Ovary (tissue), 7 donors: ENCODE measurements at regions not wholly inside any gene's neighbourhood (a gene's known extent, or its start where the extent isn't known, plus 50 kb on each side); places are given as distances from the start of the nearest gene placed in this dataset.

Experiments
- DNase-seq, 5 donors: peaks; one replicate each; pipeline ENCODE4 v3.0.0-alpha.2; 2019 to 2020
- H3K27ac ChIP-seq, 2 donors: fragments of 200-600 bp; one replicate each; pipeline versions ENCODE4 v1.5.1 to v1.8.0; 2019 to 2022
- H3K27me3 ChIP-seq: fragments of 200-600 bp; one replicate; pipeline ENCODE4 v1.8.0; 2022
- H3K36me3 ChIP-seq: fragments of 200-600 bp; sonication (generic); one replicate; pipeline ENCODE4 v1.5.1; 2019
- H3K4me1 ChIP-seq: one replicate; pipeline ENCODE4 v1.8.1; 2013; ENCODE audit warnings: mild to moderate bottlenecking, moderate library complexity; ENCODE audit not compliant: insufficient read depth
- H3K4me3 ChIP-seq: fragments of 200-600 bp; sonication (generic); one replicate; pipeline ENCODE4 v1.5.1; 2017
- H3K9me3 ChIP-seq, 2 donors: fragments of 200-600 bp in 1 of 2; sonication (generic) in 1 of 2; one replicate each; pipeline versions ENCODE4 v1.5.1 to v1.8.1; 2013 to 2019; ENCODE audit warnings: mild to moderate bottlenecking in 1 of 2, moderate library complexity in 1 of 2
- EP300 ChIP-seq: sonication (generic); formaldehyde crosslinking; IDR thresholded peaks from one replicate; pipeline ENCODE4 v1.6.1; 2017; ENCODE audit warnings: antibody characterized with exemption
- POLR2A ChIP-seq: fragments of 450-650 bp; IDR thresholded peaks from one replicate; pipeline ENCODE4 v1.6.1; 2017; ENCODE audit warnings: antibody characterized with exemption, mild to moderate bottlenecking, moderate library complexity
- WGBS, 3 donors: extraction: QIAGEN DNeasy Blood & Tissue Kit in 1 of 3; methylation state at CpG; one replicate each; pipeline versions ENCODE4 v1.1.5 to v1.1.7; 2013 to 2017; 5-methylcytosine and 5-hydroxymethylcytosine counted together
- intact Hi-C, 4 donors: fragments of 100-400 bp; cut with DNase I; formaldehyde crosslinking; loops; one replicate each; pipeline versions ENCODE4 v1.11.0 to v1.15.1; 2022 to 2023
- TF ChIP-seq, protein P1 (sequence below), 3 donors: fragments of 450-650 bp in 2 of 3; fragments of 200-600 bp in 1 of 3; IDR thresholded peaks; one replicate each; pipeline versions ENCODE4 v1.5.1 to v1.8.0; 2016 to 2022; ENCODE audit warnings: antibody characterized with exemption in 3 of 3, mild to moderate bottlenecking in 1 of 3
- donor health status: DM: no; HTN: no; CAD: no; lungs with moderate emphysema.
- donor health status: DM: no; HTN: no; CAD: no.
- donor health status: Bipolar disorder and iron deficiency.
- donor health status: DM: no; HTN: no; CAD: no.
- donor health status: DM: yes; HTN: yes; CAD: no.

DNA sequence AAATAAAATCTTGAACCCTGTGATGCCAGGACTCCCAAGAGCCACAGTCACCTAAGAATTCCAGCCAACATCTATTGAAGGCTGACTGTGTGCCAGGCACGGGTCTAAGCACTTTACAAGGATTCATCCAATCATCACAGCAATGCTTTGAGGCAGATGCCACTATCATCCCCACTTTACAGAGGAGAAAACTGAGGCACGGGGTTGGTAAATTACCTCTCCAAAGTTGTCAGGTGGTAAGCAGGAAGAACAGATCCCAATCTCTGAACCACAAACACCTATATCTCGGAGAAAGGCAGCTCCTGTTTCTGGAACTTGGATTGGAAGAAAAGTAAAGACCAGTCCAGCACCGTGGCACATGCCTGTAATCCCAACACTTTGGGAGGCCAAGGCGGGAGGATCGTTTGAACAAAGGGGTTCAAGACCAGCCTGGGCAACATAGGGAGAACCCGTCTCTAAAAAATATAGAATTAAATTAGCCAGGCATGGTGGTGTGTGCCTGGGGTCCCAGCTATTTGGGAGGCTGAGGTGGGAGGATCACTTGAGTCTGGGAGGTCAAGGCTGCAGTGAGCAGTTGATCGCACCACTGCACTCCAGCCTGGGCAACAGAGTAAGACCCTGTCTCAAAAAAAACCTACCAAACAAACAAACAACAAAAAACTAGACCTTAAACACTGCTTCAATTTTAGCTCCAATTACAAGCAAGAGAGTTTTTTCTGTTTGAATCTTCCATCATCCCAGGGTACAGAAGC is 60.7 kb upstream of the SIAH1 start:
- DNase-seq, result no peak
- intact Hi-C loops, result no loop called here

DNA sequence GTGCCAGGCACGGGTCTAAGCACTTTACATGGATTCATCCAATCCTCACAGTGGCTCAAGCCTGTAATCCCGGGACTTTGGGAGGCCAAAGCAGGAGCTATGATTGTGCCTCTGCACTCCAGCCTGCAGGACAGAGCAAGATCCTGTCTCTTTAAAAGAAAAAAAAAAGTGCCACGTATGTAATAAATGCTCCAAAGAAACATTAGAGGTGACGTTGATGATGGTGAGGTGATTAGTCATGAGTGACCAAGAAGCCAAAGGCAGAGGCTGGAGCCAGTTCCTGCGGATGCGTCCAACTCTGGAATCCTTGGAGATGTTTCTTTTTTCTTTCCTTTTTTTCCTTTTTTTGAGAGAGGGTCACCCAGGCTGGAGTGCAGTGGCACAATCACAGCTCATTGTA is 59.4 kb upstream of the SIAH1 start:
- TF ChIP-seq, protein P1, sequence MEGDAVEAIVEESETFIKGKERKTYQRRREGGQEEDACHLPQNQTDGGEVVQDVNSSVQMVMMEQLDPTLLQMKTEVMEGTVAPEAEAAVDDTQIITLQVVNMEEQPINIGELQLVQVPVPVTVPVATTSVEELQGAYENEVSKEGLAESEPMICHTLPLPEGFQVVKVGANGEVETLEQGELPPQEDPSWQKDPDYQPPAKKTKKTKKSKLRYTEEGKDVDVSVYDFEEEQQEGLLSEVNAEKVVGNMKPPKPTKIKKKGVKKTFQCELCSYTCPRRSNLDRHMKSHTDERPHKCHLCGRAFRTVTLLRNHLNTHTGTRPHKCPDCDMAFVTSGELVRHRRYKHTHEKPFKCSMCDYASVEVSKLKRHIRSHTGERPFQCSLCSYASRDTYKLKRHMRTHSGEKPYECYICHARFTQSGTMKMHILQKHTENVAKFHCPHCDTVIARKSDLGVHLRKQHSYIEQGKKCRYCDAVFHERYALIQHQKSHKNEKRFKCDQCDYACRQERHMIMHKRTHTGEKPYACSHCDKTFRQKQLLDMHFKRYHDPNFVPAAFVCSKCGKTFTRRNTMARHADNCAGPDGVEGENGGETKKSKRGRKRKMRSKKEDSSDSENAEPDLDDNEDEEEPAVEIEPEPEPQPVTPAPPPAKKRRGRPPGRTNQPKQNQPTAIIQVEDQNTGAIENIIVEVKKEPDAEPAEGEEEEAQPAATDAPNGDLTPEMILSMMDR (IDR thresholded peaks at IDR 0.05), result no peak
- TF ChIP-seq POLR2A, result no peak
- TF ChIP-seq EP300, result no peak
- DNase-seq, result peak in 1 of 5 donors; percentile 34
- Histone ChIP-seq H3K27me3 (no peaks in the 10 kb centered on the region), H3K9me3 (no peaks in the 10 kb centered on the region), H3K27ac (no peak overlapping the region), H3K4me1 (peaks cover 2% of the 10 kb centered on the region), H3K36me3 (no peaks in the 10 kb centered on the region), H3K4me3 (no peak overlapping the region)
- WGBS, 3 donors, result 46 to 57% (median 47%) methylated on average over 6 of the region's 6 CpGs
- intact Hi-C loops, result no loop called here

More for the DNA sequence above, 60.7 kb upstream of the SIAH1 start:
- H3K4me3 ChIP-seq, result no peak overlapping the region
- H3K27me3 ChIP-seq, result no peaks in the 10 kb centered on the region
- no peak overlapping the region for H3K27ac ChIP-seq
- no peaks in the 10 kb centered on the region for H3K36me3 ChIP-seq
- 92 to 97% (median 93%) methylated on average over 8 of the region's 8 CpGs for WGBS, 3 donors
- TF ChIP-seq, protein P1 (IDR thresholded peaks at IDR 0.05), result no peak
- TF ChIP-seq POLR2A (no peak), EP300 (no peak)
- H3K9me3 ChIP-seq, result no peaks in the 10 kb centered on the region
- peaks cover 2% of the 10 kb centered on the region for H3K4me1 ChIP-seq

DNA sequence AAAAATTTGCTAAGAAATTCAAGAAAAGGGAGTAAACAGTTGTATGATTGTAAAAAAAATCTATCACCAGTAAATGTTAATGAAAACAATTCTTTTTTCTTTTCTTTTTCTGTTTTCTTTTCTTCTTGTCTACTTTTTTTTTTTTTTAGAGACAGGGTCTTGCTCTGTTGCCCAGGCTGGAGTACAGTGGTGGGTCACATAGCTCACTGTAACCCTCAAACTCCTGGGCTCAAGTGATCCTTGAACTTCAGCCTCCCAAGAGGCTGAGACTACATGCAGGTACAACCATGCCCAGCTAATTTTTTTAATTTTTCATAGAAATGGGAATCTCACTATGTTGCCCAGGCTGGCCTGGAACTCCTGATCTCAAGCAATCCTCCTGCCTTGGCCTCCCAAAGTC is 57.2 kb upstream of the SIAH1 start:
- Histone ChIP-seq H3K4me3 (no peak overlapping the region), H3K9me3 (no peaks in the 10 kb centered on the region), H3K36me3 (no peaks in the 10 kb centered on the region), H3K27ac (no peak overlapping the region), H3K27me3 (no peaks in the 10 kb centered on the region), H3K4me1 (peaks cover 2% of the 10 kb centered on the region)
- intact Hi-C loops, result no loop called here
- no peak for DNase-seq
- TF ChIP-seq EP300, result no peak
- TF ChIP-seq, protein P1 (IDR thresholded peaks at IDR 0.05), result no peak
- TF ChIP-seq POLR2A, result no peak

DNA sequence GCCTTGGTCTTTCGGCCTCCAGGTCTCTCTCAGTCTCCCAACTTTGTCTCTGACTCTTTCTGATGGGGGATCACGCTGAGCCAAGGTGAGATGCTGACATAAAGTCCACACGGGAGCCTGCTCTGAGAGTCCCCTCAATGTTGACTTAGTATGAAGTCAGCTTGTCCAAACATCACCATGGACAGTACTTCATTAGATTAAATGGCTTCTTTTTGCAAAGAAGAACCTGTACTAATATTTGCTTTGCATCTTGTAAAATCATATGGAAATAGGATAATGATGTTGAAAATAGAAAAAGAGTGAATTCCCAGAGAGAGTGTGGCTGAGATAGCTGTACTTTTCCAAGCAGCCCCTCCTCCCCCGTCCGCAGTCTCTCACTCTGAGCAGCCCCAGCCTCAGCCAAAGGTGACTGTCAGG is 56.7 kb upstream of the SIAH1 start:
- Histone ChIP-seq H3K27ac (no peak overlapping the region), H3K4me3 (no peak overlapping the region), H3K9me3 (no peaks in the 10 kb centered on the region), H3K4me1 (peaks cover 2% of the 10 kb centered on the region), H3K27me3 (no peaks in the 10 kb centered on the region), H3K36me3 (no peaks in the 10 kb centered on the region)
- WGBS, 3 donors, result 78 to 83% (median 78%) methylated on average over 5 of the region's 5 CpGs
- DNase-seq, result no peak
- intact Hi-C loops, result no loop called here
- TF ChIP-seq, protein P1 (IDR thresholded peaks at IDR 0.05), result no peak
- TF ChIP-seq POLR2A (no peak), EP300 (no peak)
